ENCODE measurements at regions not wholly inside any gene's neighbourhood (a gene's known extent, or its start where the extent isn't known, plus 50 kb on each side); places are given as distances from the start of the nearest gene placed in this dataset.

DNA sequence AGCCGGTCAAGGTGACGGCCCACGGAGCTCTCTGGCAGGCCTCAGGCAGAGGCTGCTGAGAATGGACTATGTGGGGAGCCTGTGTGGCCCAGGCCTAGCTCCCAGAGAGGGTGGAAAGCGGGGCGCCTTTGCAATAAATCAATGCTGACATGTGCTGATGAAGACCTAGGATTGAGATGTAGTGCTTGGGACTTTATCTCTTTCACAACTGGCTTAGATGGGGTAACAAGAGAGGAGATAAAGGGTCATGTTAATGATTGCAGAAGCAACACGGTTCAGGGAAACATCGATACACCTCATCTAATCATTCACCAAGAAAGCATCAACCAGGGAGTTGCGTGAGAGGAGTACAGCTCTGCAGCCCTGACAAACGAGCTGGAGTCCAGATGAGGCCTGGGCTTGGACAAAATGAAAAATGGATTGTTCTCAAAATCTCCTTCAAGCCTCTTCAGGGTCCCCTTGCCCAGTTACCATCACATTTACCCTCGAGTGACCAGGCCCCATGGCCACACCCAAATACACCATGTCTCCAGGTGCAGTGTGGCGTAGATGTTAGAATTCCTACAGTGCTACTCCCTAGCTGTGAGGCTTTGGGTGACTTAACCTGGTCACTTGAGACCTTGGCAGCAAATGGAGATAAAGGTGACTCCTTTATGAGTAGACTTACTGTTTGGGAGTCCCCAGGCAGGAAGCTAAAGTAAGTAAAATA is 146.4 kb upstream of the LIPC start (continued):
- TF ChIP-seq NR2F1 (CRISPR knock-in tag; IDR thresholded peaks at IDR 0.05): peak; percentile 24 to 78; a peak in 2 of 4 replicates
- TF ChIP-seq KDM5B (CRISPR knock-in tag; IDR thresholded peaks at IDR 0.05; ENCODE audit: borderline replicate concordance): no peak
- no peak for TF ChIP-seq MLLT10 (CRISPR knock-in tag; IDR thresholded peaks at IDR 0.05)
- TF ChIP-seq IRF2 (CRISPR knock-in tag; IDR thresholded peaks at IDR 0.05): no peak
- no peak for TF ChIP-seq ZBTB1 (CRISPR knock-in tag; IDR thresholded peaks at IDR 0.05; ENCODE audit: borderline replicate concordance)
- TF ChIP-seq, protein P1, sequence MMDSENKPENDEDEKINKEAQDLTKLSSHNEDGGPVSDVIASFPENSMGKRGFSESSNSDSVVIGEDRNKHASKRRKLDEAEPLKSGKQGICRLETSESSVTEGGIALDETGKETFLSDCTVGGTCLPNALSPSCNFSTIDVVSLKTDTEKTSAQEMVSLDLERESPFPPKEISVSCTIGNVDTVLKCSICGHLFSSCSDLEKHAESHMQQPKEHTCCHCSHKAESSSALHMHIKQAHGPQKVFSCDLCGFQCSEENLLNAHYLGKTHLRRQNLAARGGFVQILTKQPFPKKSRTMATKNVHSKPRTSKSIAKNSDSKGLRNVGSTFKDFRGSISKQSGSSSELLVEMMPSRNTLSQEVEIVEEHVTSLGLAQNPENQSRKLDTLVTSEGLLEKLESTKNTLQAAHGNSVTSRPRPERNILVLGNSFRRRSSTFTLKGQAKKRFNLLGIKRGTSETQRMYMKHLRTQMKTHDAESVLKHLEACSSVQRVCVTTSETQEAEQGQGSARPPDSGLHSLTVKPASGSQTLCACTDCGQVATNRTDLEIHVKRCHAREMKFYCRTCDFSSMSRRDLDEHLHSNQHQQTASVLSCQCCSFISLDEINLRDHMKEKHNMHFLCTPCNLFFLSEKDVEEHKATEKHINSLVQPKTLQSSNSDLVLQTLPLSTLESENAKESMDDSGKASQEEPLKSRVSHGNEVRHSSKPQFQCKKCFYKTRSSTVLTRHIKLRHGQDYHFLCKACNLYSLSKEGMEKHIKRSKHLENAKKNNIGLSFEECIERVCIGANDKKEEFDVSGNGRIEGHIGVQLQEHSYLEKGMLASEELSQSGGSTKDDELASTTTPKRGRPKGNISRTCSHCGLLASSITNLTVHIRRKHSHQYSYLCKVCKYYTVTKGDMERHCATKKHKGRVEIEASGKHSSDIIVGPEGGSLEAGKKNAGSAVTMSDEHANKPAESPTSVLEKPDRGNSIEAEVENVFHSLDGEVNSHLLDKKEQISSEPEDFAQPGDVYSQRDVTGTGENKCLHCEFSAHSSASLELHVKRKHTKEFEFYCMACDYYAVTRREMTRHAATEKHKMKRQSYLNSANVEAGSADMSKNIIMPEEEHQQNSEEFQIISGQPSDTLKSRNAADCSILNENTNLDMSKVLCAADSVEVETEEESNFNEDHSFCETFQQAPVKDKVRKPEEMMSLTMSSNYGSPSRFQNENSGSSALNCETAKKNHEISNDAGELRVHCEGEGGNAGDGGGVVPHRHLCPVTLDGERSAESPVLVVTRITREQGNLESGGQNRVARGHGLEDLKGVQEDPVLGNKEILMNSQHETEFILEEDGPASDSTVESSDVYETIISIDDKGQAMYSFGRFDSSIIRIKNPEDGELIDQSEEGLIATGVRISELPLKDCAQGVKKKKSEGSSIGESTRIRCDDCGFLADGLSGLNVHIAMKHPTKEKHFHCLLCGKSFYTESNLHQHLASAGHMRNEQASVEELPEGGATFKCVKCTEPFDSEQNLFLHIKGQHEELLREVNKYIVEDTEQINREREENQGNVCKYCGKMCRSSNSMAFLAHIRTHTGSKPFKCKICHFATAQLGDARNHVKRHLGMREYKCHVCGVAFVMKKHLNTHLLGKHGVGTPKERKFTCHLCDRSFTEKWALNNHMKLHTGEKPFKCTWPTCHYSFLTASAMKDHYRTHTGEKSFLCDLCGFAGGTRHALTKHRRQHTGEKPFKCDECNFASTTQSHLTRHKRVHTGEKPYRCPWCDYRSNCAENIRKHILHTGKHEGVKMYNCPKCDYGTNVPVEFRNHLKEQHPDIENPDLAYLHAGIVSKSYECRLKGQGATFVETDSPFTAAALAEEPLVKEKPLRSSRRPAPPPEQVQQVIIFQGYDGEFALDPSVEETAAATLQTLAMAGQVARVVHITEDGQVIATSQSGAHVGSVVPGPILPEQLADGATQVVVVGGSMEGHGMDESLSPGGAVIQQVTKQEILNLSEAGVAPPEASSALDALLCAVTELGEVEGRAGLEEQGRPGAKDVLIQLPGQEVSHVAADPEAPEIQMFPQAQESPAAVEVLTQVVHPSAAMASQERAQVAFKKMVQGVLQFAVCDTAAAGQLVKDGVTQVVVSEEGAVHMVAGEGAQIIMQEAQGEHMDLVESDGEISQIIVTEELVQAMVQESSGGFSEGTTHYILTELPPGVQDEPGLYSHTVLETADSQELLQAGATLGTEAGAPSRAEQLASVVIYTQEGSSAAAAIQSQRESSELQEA (CRISPR knock-in tag; IDR thresholded peaks at IDR 0.05; ENCODE audit: not compliant biosample characterization): no peak
- TF ChIP-seq, protein P2, sequence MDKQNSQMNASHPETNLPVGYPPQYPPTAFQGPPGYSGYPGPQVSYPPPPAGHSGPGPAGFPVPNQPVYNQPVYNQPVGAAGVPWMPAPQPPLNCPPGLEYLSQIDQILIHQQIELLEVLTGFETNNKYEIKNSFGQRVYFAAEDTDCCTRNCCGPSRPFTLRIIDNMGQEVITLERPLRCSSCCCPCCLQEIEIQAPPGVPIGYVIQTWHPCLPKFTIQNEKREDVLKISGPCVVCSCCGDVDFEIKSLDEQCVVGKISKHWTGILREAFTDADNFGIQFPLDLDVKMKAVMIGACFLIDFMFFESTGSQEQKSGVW (CRISPR knock-in tag; IDR thresholded peaks at IDR 0.05; ENCODE audit: borderline replicate concordance): no peak
- peak; percentile 61 for TF ChIP-seq ASH2L (IDR thresholded peaks at IDR 0.05; ENCODE audit: insufficient read length, low read depth, low read length)
- TF ChIP-seq HOXD1 (CRISPR knock-in tag; IDR thresholded peaks at IDR 0.05): peak; percentile 79; the same call in 1 of the 2 replicates
- peak; percentile 58; the same call in 1 of the 2 replicates for TF ChIP-seq BRD4 (CRISPR knock-in tag; IDR thresholded peaks at IDR 0.05)
- TF ChIP-seq, protein P3, sequence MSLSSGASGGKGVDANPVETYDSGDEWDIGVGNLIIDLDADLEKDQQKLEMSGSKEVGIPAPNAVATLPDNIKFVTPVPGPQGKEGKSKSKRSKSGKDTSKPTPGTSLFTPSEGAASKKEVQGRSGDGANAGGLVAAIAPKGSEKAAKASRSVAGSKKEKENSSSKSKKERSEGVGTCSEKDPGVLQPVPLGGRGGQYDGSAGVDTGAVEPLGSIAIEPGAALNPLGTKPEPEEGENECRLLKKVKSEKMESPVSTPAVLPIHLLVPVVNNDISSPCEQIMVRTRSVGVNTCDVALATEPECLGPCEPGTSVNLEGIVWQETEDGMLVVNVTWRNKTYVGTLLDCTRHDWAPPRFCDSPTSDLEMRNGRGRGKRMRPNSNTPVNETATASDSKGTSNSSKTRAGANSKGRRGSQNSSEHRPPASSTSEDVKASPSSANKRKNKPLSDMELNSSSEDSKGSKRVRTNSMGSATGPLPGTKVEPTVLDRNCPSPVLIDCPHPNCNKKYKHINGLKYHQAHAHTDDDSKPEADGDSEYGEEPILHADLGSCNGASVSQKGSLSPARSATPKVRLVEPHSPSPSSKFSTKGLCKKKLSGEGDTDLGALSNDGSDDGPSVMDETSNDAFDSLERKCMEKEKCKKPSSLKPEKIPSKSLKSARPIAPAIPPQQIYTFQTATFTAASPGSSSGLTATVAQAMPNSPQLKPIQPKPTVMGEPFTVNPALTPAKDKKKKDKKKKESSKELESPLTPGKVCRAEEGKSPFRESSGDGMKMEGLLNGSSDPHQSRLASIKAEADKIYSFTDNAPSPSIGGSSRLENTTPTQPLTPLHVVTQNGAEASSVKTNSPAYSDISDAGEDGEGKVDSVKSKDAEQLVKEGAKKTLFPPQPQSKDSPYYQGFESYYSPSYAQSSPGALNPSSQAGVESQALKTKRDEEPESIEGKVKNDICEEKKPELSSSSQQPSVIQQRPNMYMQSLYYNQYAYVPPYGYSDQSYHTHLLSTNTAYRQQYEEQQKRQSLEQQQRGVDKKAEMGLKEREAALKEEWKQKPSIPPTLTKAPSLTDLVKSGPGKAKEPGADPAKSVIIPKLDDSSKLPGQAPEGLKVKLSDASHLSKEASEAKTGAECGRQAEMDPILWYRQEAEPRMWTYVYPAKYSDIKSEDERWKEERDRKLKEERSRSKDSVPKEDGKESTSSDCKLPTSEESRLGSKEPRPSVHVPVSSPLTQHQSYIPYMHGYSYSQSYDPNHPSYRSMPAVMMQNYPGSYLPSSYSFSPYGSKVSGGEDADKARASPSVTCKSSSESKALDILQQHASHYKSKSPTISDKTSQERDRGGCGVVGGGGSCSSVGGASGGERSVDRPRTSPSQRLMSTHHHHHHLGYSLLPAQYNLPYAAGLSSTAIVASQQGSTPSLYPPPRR (CRISPR knock-in tag; IDR thresholded peaks at IDR 0.05; ENCODE audit: borderline replicate concordance): peak; percentile 74
- no peak for TF ChIP-seq SOX6 (IDR thresholded peaks at IDR 0.05)
- peak; percentile 85 for TF ChIP-seq SOX6 (CRISPR knock-in tag; IDR thresholded peaks at IDR 0.05)
